Ishikawa (cell line): ENCODE measurements at regions not wholly inside any gene's neighbourhood (a gene's known extent, or its start where the extent isn't known, plus 50 kb on each side); places are given as distances from the start of the nearest gene placed in this dataset.

Experiments used
- CEBPB ChIP-seq: IDR thresholded peaks from 2 replicates; pipeline ENCODE4 v1.6.1; 2012
- CREB1 ChIP-seq: IDR thresholded peaks from 2 replicates; pipeline ENCODE4 v1.6.1; 2012; ENCODE audit warnings: low read depth
- EGR1 ChIP-seq: IDR thresholded peaks from 2 replicates; pipeline ENCODE4 v1.6.1; 2012
- EP300 ChIP-seq: IDR thresholded peaks from 2 replicates; pipeline ENCODE4 v1.6.1; 2012; ENCODE audit warnings: borderline replicate concordance
- FOXM1 ChIP-seq: IDR thresholded peaks from 2 replicates; pipeline ENCODE4 v1.6.1; 2012; ENCODE audit warnings: low read depth, borderline replicate concordance
- NFIC ChIP-seq: IDR thresholded peaks from 2 replicates; pipeline ENCODE4 v1.6.1; 2012
- RAD21 ChIP-seq: IDR thresholded peaks from 2 replicates; pipeline ENCODE4 v1.6.1; 2012; ENCODE audit warnings: low read depth
- TAF1 ChIP-seq: IDR thresholded peaks from 2 replicates; pipeline ENCODE4 v1.6.1; 2012; ENCODE audit warnings: low read depth, mild to moderate bottlenecking
- TCF12 ChIP-seq: IDR thresholded peaks from 2 replicates; pipeline ENCODE4 v1.6.1; 2012; ENCODE audit warnings: low read depth
- TEAD4 ChIP-seq: IDR thresholded peaks from 2 replicates; pipeline ENCODE4 v1.6.1; 2012
- YY1 ChIP-seq: IDR thresholded peaks from 2 replicates; pipeline ENCODE4 v1.6.1; 2012; ENCODE audit warnings: low read depth
- ZBTB7A ChIP-seq: IDR thresholded peaks from 2 replicates; pipeline ENCODE4 v1.6.1; 2012; ENCODE audit warnings: low read depth
- TF ChIP-seq, protein P1 (sequence below): IDR thresholded peaks from 2 replicates; pipeline ENCODE4 v1.6.1; 2012; ENCODE audit warnings: low read depth, mild to moderate bottlenecking
- TF ChIP-seq, protein P2 (sequence below): IDR thresholded peaks from 2 replicates; pipeline ENCODE4 v1.6.1; 2012
- TF ChIP-seq, protein P3 (sequence below): IDR thresholded peaks from 2 replicates; pipeline ENCODE4 v1.6.1; 2012

DNA sequence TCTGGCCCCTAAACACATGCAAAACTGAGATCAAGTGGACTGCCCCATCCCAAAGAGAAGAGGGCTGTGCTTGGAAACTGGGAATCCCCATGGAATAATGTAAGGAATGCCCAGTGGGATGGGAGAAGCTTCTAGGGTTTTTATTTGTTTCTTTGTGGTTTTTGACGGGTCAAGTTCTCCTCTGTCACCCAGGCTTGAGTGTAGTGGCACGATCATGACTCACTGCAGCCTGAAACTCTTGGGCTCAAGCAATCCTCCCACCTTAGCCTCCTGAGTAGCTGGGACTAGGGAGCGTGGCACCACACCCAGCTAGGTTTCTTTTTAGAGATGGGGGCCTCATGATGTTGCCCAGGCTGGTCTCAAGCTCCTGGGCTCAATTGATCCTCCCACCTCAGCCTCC, 101.7 kb upstream of the ZSWIM2 start:
- TF ChIP-seq TAF1 (no peak), TEAD4 (no peak), RAD21 (no peak), NFIC (no peak), CREB1 (no peak), FOXM1 (no peak), YY1 (no peak), EGR1 (no peak), TCF12 (no peak), ZBTB7A (no peak), CEBPB (no peak)
- TF ChIP-seq, protein P1, sequence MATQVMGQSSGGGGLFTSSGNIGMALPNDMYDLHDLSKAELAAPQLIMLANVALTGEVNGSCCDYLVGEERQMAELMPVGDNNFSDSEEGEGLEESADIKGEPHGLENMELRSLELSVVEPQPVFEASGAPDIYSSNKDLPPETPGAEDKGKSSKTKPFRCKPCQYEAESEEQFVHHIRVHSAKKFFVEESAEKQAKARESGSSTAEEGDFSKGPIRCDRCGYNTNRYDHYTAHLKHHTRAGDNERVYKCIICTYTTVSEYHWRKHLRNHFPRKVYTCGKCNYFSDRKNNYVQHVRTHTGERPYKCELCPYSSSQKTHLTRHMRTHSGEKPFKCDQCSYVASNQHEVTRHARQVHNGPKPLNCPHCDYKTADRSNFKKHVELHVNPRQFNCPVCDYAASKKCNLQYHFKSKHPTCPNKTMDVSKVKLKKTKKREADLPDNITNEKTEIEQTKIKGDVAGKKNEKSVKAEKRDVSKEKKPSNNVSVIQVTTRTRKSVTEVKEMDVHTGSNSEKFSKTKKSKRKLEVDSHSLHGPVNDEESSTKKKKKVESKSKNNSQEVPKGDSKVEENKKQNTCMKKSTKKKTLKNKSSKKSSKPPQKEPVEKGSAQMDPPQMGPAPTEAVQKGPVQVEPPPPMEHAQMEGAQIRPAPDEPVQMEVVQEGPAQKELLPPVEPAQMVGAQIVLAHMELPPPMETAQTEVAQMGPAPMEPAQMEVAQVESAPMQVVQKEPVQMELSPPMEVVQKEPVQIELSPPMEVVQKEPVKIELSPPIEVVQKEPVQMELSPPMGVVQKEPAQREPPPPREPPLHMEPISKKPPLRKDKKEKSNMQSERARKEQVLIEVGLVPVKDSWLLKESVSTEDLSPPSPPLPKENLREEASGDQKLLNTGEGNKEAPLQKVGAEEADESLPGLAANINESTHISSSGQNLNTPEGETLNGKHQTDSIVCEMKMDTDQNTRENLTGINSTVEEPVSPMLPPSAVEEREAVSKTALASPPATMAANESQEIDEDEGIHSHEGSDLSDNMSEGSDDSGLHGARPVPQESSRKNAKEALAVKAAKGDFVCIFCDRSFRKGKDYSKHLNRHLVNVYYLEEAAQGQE: no peak
- TF ChIP-seq, protein P2, sequence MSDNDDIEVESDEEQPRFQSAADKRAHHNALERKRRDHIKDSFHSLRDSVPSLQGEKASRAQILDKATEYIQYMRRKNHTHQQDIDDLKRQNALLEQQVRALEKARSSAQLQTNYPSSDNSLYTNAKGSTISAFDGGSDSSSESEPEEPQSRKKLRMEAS: no peak
- TF ChIP-seq, protein P3, sequence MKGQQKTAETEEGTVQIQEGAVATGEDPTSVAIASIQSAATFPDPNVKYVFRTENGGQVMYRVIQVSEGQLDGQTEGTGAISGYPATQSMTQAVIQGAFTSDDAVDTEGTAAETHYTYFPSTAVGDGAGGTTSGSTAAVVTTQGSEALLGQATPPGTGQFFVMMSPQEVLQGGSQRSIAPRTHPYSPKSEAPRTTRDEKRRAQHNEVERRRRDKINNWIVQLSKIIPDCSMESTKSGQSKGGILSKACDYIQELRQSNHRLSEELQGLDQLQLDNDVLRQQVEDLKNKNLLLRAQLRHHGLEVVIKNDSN: no peak

DNA sequence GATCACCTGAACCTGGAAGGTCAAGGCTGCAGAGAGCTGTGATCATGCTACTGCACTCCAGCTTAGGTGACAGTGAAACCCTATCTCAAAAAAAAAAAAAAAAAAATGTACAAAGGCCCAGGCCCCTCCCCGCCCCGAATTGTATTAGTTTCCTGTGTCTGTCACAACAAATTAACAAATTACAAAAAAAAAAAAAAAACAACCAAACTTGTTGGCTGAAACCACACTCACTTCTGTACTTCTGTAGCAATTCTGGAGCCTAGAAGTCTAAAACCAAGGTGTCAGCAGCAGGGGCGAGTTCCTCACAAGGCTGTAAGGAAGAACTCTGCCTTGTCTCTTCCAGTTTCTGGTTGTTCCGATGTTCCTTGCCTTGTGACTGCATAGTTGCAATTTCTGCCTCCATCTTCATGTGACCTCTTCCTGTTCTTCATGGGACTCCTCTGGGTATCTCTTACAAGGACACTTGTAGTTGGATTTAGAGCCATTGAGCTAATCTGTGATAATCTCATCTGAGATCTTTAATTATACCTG, 100.8 kb upstream of the ZSWIM2 start:
- TF ChIP-seq, protein P1: no peak
- TF ChIP-seq YY1: no peak
- no peak for TF ChIP-seq EGR1
- TF ChIP-seq TAF1: no peak
- no peak for TF ChIP-seq CEBPB
- TF ChIP-seq, protein P2: no peak
- TF ChIP-seq TEAD4: no peak
- no peak for TF ChIP-seq NFIC
- TF ChIP-seq TCF12: no peak
- TF ChIP-seq CREB1: no peak
- TF ChIP-seq, protein P3: no peak
- no peak for TF ChIP-seq FOXM1
- TF ChIP-seq RAD21: no peak
- no peak for TF ChIP-seq ZBTB7A
- TF ChIP-seq EP300: no peak

DNA sequence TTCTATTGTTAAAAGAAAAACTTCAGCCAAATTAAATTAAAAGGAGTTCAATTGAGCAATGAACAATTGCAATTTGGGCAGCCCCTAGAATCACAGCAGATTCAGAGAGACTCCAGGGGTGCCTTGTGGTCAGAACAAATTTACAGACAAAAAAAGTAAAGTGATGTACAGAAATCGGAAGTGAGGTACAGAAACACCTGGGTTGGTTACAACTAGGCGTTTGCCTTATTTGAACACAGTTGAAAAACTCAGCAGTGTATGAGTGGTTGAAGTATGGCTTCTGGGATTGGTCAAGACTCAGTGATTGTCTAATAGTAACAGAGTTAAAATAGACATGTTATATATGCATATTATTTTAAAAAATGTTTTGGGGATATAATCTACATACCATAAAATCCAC, 98.5 kb upstream of the ZSWIM2 start:
- TF ChIP-seq RAD21 (no peak), FOXM1 (no peak), CREB1 (no peak)

DNA sequence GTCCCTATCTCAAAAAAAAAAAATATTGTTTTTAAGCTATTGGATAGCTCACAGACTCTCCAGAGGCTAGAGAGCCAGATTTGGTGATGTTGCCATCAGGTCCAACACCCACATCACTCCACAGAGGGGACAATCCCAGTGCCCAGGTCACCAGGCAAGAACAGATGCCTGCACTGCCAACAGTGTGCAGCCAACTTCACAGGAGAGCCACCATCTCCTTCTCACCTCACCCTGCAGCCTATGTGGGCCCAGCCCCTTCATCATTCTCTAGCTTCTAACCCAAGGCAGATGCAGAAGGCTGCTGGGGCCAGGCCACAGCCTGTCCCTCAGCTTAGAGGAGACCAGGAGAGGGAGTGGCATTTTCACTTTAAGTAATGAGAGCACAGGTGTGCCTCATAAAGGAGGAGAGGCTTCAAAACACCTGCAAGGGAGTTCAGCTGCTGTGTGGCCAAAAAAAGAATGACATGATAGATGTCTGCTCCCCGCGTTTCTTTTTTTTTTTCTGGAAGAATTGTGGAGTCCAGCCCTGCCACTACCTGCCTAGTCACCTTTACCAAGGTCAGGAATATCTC, 98.0 kb upstream of the ZSWIM2 start:
- TF ChIP-seq NFIC: no peak
- TF ChIP-seq, protein P3: no peak
- no peak for TF ChIP-seq FOXM1
- no peak for TF ChIP-seq EGR1
- TF ChIP-seq TCF12: no peak
- no peak for TF ChIP-seq TEAD4
- no peak for TF ChIP-seq EP300
- no peak for TF ChIP-seq ZBTB7A
- TF ChIP-seq CREB1: no peak
- TF ChIP-seq TAF1: no peak
- TF ChIP-seq, protein P2: no peak

DNA sequence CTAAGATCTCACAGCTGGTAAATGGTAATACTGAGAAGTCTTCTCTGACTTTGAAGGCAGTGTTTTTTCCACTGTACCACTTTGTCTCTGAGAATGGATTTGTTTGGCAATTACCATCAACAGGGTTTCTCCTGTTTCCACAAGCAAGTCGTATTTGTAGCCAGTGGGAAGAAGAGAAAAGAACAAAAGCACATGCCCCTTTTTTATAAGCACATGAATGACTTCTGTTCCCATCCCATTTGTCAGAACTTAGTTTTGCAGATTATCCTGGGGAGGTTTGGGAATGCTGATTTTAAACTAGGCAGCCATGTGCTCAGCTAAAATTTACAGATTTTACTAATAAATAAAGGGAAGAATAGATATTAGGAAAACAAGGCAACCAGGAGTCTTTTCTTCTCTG, 92.9 kb upstream of the ZSWIM2 start:
- TF ChIP-seq ZBTB7A (no peak), CREB1 (no peak), FOXM1 (no peak), TAF1 (no peak), NFIC (no peak), CEBPB (no peak), EP300 (no peak), TEAD4 (no peak), YY1 (no peak), RAD21 (no peak), EGR1 (no peak), TCF12 (no peak)
- TF ChIP-seq, protein P3: no peak
- TF ChIP-seq, protein P1: no peak
- TF ChIP-seq, protein P2: no peak
